HepG2 (cell line): ENCODE measurements at regions not wholly inside any gene's neighbourhood (a gene's known extent, or its start where the extent isn't known, plus 50 kb on each side); places are given as distances from the start of the nearest gene placed in this dataset.
A peak's percentile ranks its signal among the peaks of the same experiment; 100 is the strongest.

Experiments used
- ATAC-seq: fragments of 200-7000 bp; cut with Tn5 transposase; 3 replicates; pipeline ENCODE4 v1.9.1; 2020; ENCODE audit warnings: mild to moderate bottlenecking, moderate library complexity
- BruUV-seq: library from RNA; stranded (reverse); fragments of 400-500 nt; replicated peaks from 2 replicates; lab custom pipeline; 2021; lab: Mats Ljungman, UMichigan
- CTCF ChIA-PET: fragments of 300-600 bp; formaldehyde crosslinking; extraction: SDS; loops from one replicate; lab custom pipeline; 2021; ENCODE audit warnings: low total read pairs, inconsistent platforms, low intra/inter-chr PET ratio; lab: Yijun Ruan, JAX
- POLR2A ChIA-PET: fragments of 350-600 bp; sonication (Branson Sonifier 250); formaldehyde crosslinking; loops from one replicate; lab custom pipeline; 2020; ENCODE audit warnings: antibody characterized with exemption, inconsistent platforms; lab: Yijun Ruan, JAX
- DNase-seq: peaks from one replicate; pipeline ENCODE4 v3.0.0-alpha.2; 2015; ENCODE audit warnings: low spot score
- FAIRE-seq: peaks from 3 replicates; lab custom pipeline; 2011; peaks lifted over from hg19 to GRCh38; lab: Jason Lieb, UNC
- H2AFZ ChIP-seq: one replicate; pipeline ENCODE4 v1.6.1; 2011; ENCODE audit warnings: low read length, inconsistent platforms
- H3K27ac ChIP-seq: fragments of 300-600 bp; 3 replicates; pipeline ENCODE4 v1.8.0; 2011; ENCODE audit warnings: mixed run types, mild to moderate bottlenecking, mixed read lengths, low read length, inconsistent platforms; ENCODE audit not compliant: insufficient read depth; ENCODE audit errors: extremely low read length
- H3K27me3 ChIP-seq, 2 experiments: fragments of 200-600 bp in 1 of 2; 2 replicates in 1 of 2; 3 replicates in 1 of 2; pipeline versions ENCODE4 v1.6.0 to v1.8.0; 2011; ENCODE audit warnings: low read length in 2 of 2, mild to moderate bottlenecking in 2 of 2, moderate library complexity in 2 of 2, inconsistent platforms in 1 of 2; ENCODE audit not compliant: insufficient read depth in 2 of 2, control insufficient read depth in 1 of 2
- H3K36me3 ChIP-seq, 2 experiments: fragments of 200-600 bp in 1 of 2; replicated peaks in 1 of 2; 2 replicates in 1 of 2; 3 replicates in 1 of 2; pipeline versions ENCODE4 v1.5.1 to v1.8.0; 2011; ENCODE audit warnings: low read length in 2 of 2, inconsistent platforms in 1 of 2; ENCODE audit not compliant: insufficient read depth in 2 of 2, control insufficient read depth in 1 of 2
- H3K4me1 ChIP-seq: 2 replicates; pipeline ENCODE4 v1.5.1; 2012; ENCODE audit warnings: low read length, inconsistent platforms; ENCODE audit not compliant: insufficient read depth
- H3K4me2 ChIP-seq: 2 replicates; pipeline ENCODE4 v1.6.0; 2011; ENCODE audit warnings: low read depth, low read length, inconsistent platforms
- H3K4me3 ChIP-seq, 3 experiments: fragments of 200-600 bp in 1 of 3; sonication (generic), shearing (Covaris generic) in 1 of 3; replicated peaks in 1 of 3; 2 replicates each; pipeline ENCODE4 v1.5.1; 2011 to 2016; ENCODE audit warnings: low read length in 3 of 3, inconsistent platforms in 2 of 3, low read depth in 2 of 3, mild to moderate bottlenecking in 2 of 3, control low read depth in 1 of 3, mixed read lengths in 1 of 3; ENCODE audit not compliant: insufficient read depth in 1 of 3
- H3K79me2 ChIP-seq: one replicate; pipeline ENCODE4 v1.6.1; 2011; ENCODE audit warnings: low read length, inconsistent platforms; ENCODE audit not compliant: insufficient read depth
- H3K9ac ChIP-seq: 2 replicates; pipeline ENCODE4 v1.6.0; 2011; ENCODE audit warnings: mild to moderate bottlenecking, low read depth, low read length, inconsistent platforms; ENCODE audit not compliant: insufficient read depth
- H3K9me3 ChIP-seq: 2 replicates; pipeline ENCODE4 v1.5.1; 2012; ENCODE audit warnings: mild to moderate bottlenecking, low read length
- H4K20me1 ChIP-seq: 2 replicates; pipeline ENCODE4 v1.6.0; 2011; ENCODE audit warnings: inconsistent platforms, mild to moderate bottlenecking, low read length, moderate library complexity; ENCODE audit not compliant: insufficient read depth
- CC2D1A ChIP-seq: sonication (generic); formaldehyde crosslinking; IDR thresholded peaks from 2 replicates; pipeline ENCODE4 v1.8.1; 2023; ENCODE audit warnings: mild to moderate bottlenecking, missing genetic modification reagents
- CEBPG ChIP-seq: IDR thresholded peaks from 2 replicates; pipeline ENCODE4 v1.6.1; 2016
- CHD2 ChIP-seq: IDR thresholded peaks from 2 replicates; pipeline ENCODE4 v1.6.1; 2011; ENCODE audit warnings: low read depth, low read length, improper control_type of control experiment
- FOXP4 ChIP-seq: sonication (generic); formaldehyde crosslinking; IDR thresholded peaks from 2 replicates; pipeline ENCODE4 v1.4.0; 2020; ENCODE audit warnings: missing genetic modification reagents
- GATA4 ChIP-seq: sonication (generic); IDR thresholded peaks from 2 replicates; pipeline ENCODE4 v1.6.1; 2016; ENCODE audit warnings: antibody characterized with exemption, low read depth, borderline replicate concordance
- HMG20B ChIP-seq: conservative IDR thresholded peaks from 2 replicates; pipeline ENCODE4 v1.6.1; 2016; ENCODE audit warnings: missing genetic modification reagents, missing compliant biosample characterization
- MAFF ChIP-seq: IDR thresholded peaks from 2 replicates; pipeline ENCODE4 v1.6.1; 2011; ENCODE audit warnings: low read depth, low read length, improper control_type of control experiment
- MAFK ChIP-seq, 2 experiments: IDR thresholded peaks in 1 of 2; conservative IDR thresholded peaks in 1 of 2; 2 replicates each; pipeline ENCODE4 v1.6.1; 2011; ENCODE audit warnings: improper control_type of control experiment in 2 of 2, low read length in 2 of 2
- MEF2D ChIP-seq: sonication (generic); formaldehyde crosslinking; IDR thresholded peaks from 2 replicates; pipeline ENCODE4 v1.5.1; 2020; ENCODE audit warnings: mild to moderate bottlenecking, missing genetic modification reagents
- SOX13 ChIP-seq, 3 experiments: fragments of 450-650 bp in 1 of 3; sonication (generic) in 1 of 3; formaldehyde crosslinking in 1 of 3; IDR thresholded peaks in 2 of 3; conservative IDR thresholded peaks in 1 of 3; 2 replicates each; pipeline versions ENCODE4 v1.5.0 to v1.6.1; 2016 to 2020; ENCODE audit warnings: antibody characterized with exemption in 1 of 3, mild to moderate bottlenecking in 1 of 3, missing compliant biosample characterization in 1 of 3, missing genetic modification reagents in 1 of 3, moderate library complexity in 1 of 3
- TBL1XR1 ChIP-seq: fragments of 150-350 bp; IDR thresholded peaks from 2 replicates; pipeline ENCODE4 v1.6.1; 2014; ENCODE audit warnings: borderline replicate concordance, low read length; ENCODE audit not compliant: partially characterized antibody
- U2AF1 ChIP-seq: fragments of 200-400 bp; formaldehyde crosslinking; optimal IDR thresholded peaks from 2 replicates; pipeline ENCODE3; 2017; ENCODE audit warnings: mild to moderate bottlenecking, low read depth, low read length
- ZNF136 ChIP-seq: sonication (generic); formaldehyde crosslinking; IDR thresholded peaks from 2 replicates; pipeline ENCODE4 v1.8.1; 2022; ENCODE audit warnings: low read depth, mild to moderate bottlenecking, moderate library complexity, missing genetic modification reagents
- ZNF564 ChIP-seq: sonication (generic); formaldehyde crosslinking; IDR thresholded peaks from 2 replicates; pipeline ENCODE4 v1.8.1; 2023; ENCODE audit warnings: mild to moderate bottlenecking, missing genetic modification reagents
- ZNF567 ChIP-seq: sonication (generic); formaldehyde crosslinking; IDR thresholded peaks from 2 replicates; pipeline ENCODE4 v1.8.1; 2023; ENCODE audit warnings: mild to moderate bottlenecking, missing genetic modification reagents, borderline replicate concordance
- ZNF569 ChIP-seq: sonication (generic); formaldehyde crosslinking; IDR thresholded peaks from 2 replicates; pipeline ENCODE4 v1.5.0; 2020; ENCODE audit warnings: mild to moderate bottlenecking, missing genetic modification reagents, moderate library complexity, borderline replicate concordance
- ZNF670 ChIP-seq: sonication (generic); formaldehyde crosslinking; IDR thresholded peaks from 2 replicates; pipeline ENCODE4 v1.8.0; 2022; ENCODE audit warnings: mild to moderate bottlenecking, missing genetic modification reagents, borderline replicate concordance
- ZNF746 ChIP-seq: sonication (generic); formaldehyde crosslinking; IDR thresholded peaks from 2 replicates; pipeline ENCODE4 v1.8.0; 2022; ENCODE audit warnings: mild to moderate bottlenecking, missing genetic modification reagents
- WGBS: methylation state at CpG from one replicate; pipeline ENCODE4 v1.1.6; 2017; ENCODE audit warnings: low lambda C conversion rate; 5-methylcytosine and 5-hydroxymethylcytosine counted together
- in situ Hi-C: cut with HindIII; loops from 2 replicates; pipeline ENCODE4 v1.10.0; 2017; ENCODE audit warnings: low pct_unique_long_range_greater_than_20kb; ENCODE audit not compliant: extremely low pct_ligation_motif_present
- intact Hi-C: fragments of 100-400 bp; cut with micrococcal nuclease; formaldehyde crosslinking; loops from one replicate; pipeline ENCODE4 v1.10.0; 2022; ENCODE audit not compliant: unreplicated experiment

GRCh38 chr3:150136242-150136641, 165.5 kb upstream of the PFN2 start:
- Histone ChIP-seq H3K36me3 (no peaks in the 10 kb centered on the region), H3K4me3 (no peak overlapping the region), H3K27me3 (no peaks in the 10 kb centered on the region), H3K27ac (no peak overlapping the region), H3K79me2 (no peaks in the 10 kb centered on the region), H3K9ac (no peak overlapping the region), H2AFZ (no peak overlapping the region), H4K20me1 (no peaks in the 10 kb centered on the region), H3K9me3 (no peaks in the 10 kb centered on the region), H3K4me2 (no peak overlapping the region), H3K4me1 (no peaks in the 10 kb centered on the region)
- DNase-seq = no peak
- intact Hi-C loops = no loop called here
- BruUV-seq = no TSS peak
- POLR2A ChIA-PET = no interaction called here
- no peak for FAIRE-seq
- ATAC-seq = no peak
- TF ChIP-seq MAFF (peak; percentile 85), HMG20B (CRISPR knock-in tag) (no peak), MAFK (conservative IDR thresholded peaks at IDR 0.05 in 1 of 2, IDR thresholded peaks at IDR 0.05 in 1 of 2; ENCODE audit: low read length in 2 of 2) (peak; percentile 86 to 90)
- CTCF ChIA-PET = no interaction called here
- in situ Hi-C loops = no loop called here

DNA sequence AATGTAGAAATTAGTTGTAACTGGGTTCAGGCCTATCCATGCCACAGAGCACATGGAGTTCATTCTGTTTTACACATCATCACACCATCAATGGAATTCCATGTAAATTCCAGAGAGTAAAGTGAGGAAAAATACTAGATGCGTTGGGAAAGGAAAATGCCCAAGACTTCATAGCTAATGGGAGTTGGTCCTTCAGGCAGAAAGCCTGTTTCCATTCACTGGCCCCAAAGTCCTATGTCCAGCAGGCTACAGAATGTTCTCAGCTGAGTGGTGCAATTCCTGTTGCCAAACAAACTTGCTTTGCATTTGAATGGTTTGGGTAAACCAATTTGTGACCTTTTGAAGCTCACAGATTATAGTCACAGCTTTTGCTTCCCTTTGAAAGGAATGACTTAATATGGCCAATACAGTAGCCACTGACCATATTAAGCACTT, 164.6 kb upstream of the PFN2 start:
- Histone ChIP-seq H2AFZ (no peak overlapping the region), H3K27me3 (no peaks in the 10 kb centered on the region), H3K27ac (no peak overlapping the region), H3K79me2 (no peaks in the 10 kb centered on the region), H3K4me1 (no peaks in the 10 kb centered on the region), H3K9ac (no peak overlapping the region), H4K20me1 (no peaks in the 10 kb centered on the region), H3K4me2 (no peak overlapping the region), H3K4me3 (no peak overlapping the region), H3K36me3 (no peaks in the 10 kb centered on the region), H3K9me3 (no peaks in the 10 kb centered on the region)
- BruUV-seq = no TSS peak
- WGBS = 0% methylated on average over 1 of the region's 1 CpG
- TF ChIP-seq CEBPG (CRISPR knock-in tag) (no peak), ZNF569 (CRISPR knock-in tag) (no peak), ZNF564 (CRISPR knock-in tag) (no peak), CC2D1A (no peak), GATA4 (no peak), U2AF1 (no peak), ZNF670 (no peak), SOX13 (IDR thresholded peaks at IDR 0.05) (no peak), SOX13 (CRISPR knock-in tag; conservative IDR thresholded peaks at IDR 0.05 in 1 of 2, IDR thresholded peaks at IDR 0.05 in 1 of 2) (no peak), MEF2D (no peak), FOXP4 (no peak), CHD2 (no peak), ZNF746 (no peak), ZNF567 (no peak), TBL1XR1 (no peak), ZNF136 (CRISPR knock-in tag) (no peak)
- CTCF ChIA-PET = no interaction called here
- no peak for FAIRE-seq
- POLR2A ChIA-PET = no interaction called here
- no peak for ATAC-seq
- in situ Hi-C loops (no loop called here), intact Hi-C loops (no loop called here)
- no peak for DNase-seq
